Lung (tissue), 11 donors: ENCODE measurements at regions not wholly inside any gene's neighbourhood (a gene's known extent, or its start where the extent isn't known, plus 50 kb on each side); places are given as distances from the start of the nearest gene placed in this dataset.

Experiments
- ATAC-seq: fragments of 200-7000 bp; cut with Tn5 transposase; one replicate; pipeline ENCODE4 v1.9.1; 2020; ENCODE audit warnings: moderate number of reproducible peaks; ENCODE audit not compliant: insufficient read depth, low FRiP score
- DNase-seq, 3 donors: peaks; one replicate each; pipeline ENCODE4 v3.0.0-alpha.2; 2013 to 2017
- H3K27ac ChIP-seq, 2 donors: one replicate each; pipeline ENCODE4 v1.5.1; 2013; ENCODE audit warnings: mild to moderate bottlenecking in 2 of 2, moderate library complexity in 2 of 2, control low read depth in 1 of 2, inconsistent platforms in 1 of 2, low read depth in 1 of 2, low read length in 1 of 2
- H3K27me3 ChIP-seq, 3 donors: one replicate each; pipeline ENCODE4 v1.5.1; 2013; ENCODE audit warnings: low read length in 2 of 3; ENCODE audit not compliant: control insufficient read depth in 3 of 3, insufficient read depth in 3 of 3
- H3K36me3 ChIP-seq, 4 donors: one replicate each; pipeline ENCODE4 v1.5.1; 2013; ENCODE audit warnings: low read length in 4 of 4, mild to moderate bottlenecking in 1 of 4, moderate library complexity in 1 of 4; ENCODE audit not compliant: control insufficient read depth in 4 of 4, insufficient read depth in 4 of 4
- H3K4me1 ChIP-seq, 5 donors: one replicate each; pipeline ENCODE4 v1.5.1; 2013; ENCODE audit warnings: low read length in 5 of 5, mild to moderate bottlenecking in 2 of 5, moderate library complexity in 1 of 5; ENCODE audit not compliant: control insufficient read depth in 5 of 5, insufficient read depth in 5 of 5
- H3K4me3 ChIP-seq: one replicate; pipeline ENCODE4 v1.5.1; 2013; ENCODE audit warnings: mild to moderate bottlenecking, control low read depth, moderate library complexity
- H3K9ac ChIP-seq, 2 donors: one replicate each; pipeline ENCODE4 v1.5.1; 2013; ENCODE audit warnings: low read length in 2 of 2, control low read depth in 1 of 2; ENCODE audit not compliant: insufficient read depth in 1 of 2
- H3K9me3 ChIP-seq, 4 donors: one replicate each; pipeline ENCODE4 v1.5.1; 2013; ENCODE audit warnings: low read length in 3 of 4, mild to moderate bottlenecking in 1 of 4, moderate library complexity in 1 of 4; ENCODE audit not compliant: control insufficient read depth in 4 of 4, insufficient read depth in 3 of 4
- WGBS, 2 donors: extraction: QIAGEN DNeasy Blood & Tissue Kit; methylation state at CpG; one replicate each; pipeline ENCODE4 v1.1.7; 2013; 5-methylcytosine and 5-hydroxymethylcytosine counted together
- TF ChIP-seq, protein P1 (sequence below): IDR thresholded peaks from 2 replicates; pipeline ENCODE4 v1.5.1; 2012; ENCODE audit warnings: mild to moderate bottlenecking; ENCODE audit errors: control extremely low read depth, extremely low read depth
- donor health status: control.
- donor health status: control.
- donor health status: Bipolar disorder and iron deficiency.
- donor health status: healthy.
- donor health status: DM: yes; HTN: yes; CAD: no.

DNA sequence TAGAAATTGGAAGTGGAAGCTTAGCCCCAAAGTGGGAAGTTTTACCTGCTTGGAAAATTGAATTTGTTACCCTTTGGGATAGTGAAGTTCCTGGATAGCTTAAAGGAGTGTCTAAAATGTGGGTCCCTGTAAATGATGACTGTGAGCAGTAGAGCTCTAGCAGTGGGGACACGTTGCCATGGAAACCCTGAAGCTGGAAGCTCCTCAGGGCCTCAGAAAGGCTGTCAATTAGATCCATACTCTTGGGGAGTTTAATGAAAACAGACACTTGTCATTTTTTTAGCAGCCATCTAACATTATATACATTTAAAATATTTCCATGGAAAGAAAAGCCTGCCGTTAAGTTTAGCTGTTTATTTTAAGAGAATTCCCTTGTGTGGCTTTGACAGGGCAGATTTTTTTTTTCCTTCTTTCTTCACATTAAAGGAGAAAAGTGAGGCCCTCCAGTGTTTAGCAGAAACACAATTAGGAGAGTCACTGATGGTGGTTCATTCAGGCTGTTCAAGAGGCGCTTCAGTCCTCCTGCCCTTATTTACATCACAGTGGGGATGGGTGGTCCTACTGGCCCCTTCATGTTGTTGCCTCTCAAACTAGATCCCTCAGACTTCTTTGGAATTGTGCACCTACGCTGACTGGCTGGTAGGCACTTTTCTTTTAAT is 518.4 kb downstream of the CCSER2 start:
- Histone ChIP-seq H3K9ac (no peak overlapping the region), H3K27me3 (no peaks in the 10 kb centered on the region), H3K4me3 (no peak overlapping the region), H3K27ac (no peak overlapping the region), H3K4me1 (no peaks in the 10 kb centered on the region), H3K36me3 (no peaks in the 10 kb centered on the region), H3K9me3 (no peaks in the 10 kb centered on the region)
- ATAC-seq (no peak), DNase-seq (no peak)
- WGBS, 2 donors, result 77 to 83% methylated on average over 4 of the region's 4 CpGs
- TF ChIP-seq, protein P1, sequence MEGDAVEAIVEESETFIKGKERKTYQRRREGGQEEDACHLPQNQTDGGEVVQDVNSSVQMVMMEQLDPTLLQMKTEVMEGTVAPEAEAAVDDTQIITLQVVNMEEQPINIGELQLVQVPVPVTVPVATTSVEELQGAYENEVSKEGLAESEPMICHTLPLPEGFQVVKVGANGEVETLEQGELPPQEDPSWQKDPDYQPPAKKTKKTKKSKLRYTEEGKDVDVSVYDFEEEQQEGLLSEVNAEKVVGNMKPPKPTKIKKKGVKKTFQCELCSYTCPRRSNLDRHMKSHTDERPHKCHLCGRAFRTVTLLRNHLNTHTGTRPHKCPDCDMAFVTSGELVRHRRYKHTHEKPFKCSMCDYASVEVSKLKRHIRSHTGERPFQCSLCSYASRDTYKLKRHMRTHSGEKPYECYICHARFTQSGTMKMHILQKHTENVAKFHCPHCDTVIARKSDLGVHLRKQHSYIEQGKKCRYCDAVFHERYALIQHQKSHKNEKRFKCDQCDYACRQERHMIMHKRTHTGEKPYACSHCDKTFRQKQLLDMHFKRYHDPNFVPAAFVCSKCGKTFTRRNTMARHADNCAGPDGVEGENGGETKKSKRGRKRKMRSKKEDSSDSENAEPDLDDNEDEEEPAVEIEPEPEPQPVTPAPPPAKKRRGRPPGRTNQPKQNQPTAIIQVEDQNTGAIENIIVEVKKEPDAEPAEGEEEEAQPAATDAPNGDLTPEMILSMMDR, result no peak

DNA sequence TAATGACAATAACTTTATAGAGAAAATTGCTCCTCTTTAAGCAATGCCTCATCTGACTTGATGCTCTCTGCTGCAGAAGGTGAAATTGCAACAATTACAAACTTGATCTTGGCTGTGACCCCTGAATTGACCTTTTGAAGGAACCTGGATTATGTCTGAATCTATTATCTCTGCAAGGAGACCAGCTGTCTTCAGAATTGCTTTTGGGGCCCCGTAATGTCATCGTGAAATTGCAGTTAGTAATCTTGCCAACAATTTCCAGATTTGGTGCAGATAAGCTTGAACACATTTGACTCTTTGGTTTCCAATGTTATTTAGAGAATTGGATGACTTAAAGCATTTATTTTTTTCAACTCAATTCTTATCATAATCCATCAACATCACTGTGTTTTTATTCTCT is 520.6 kb downstream of the CCSER2 start:
- H3K9ac ChIP-seq, result no peak overlapping the region
- H3K4me1 ChIP-seq, result no peaks in the 10 kb centered on the region
- H3K27ac ChIP-seq, result no peak overlapping the region
- H3K9me3 ChIP-seq, result no peaks in the 10 kb centered on the region
- no peaks in the 10 kb centered on the region for H3K27me3 ChIP-seq
- WGBS, 2 donors, result 53 to 65% methylated on average over 2 of the region's 2 CpGs
- no peak overlapping the region for H3K4me3 ChIP-seq
- TF ChIP-seq, protein P1, result no peak
- ATAC-seq (no peak), DNase-seq (no peak)
- no peaks in the 10 kb centered on the region for H3K36me3 ChIP-seq

DNA sequence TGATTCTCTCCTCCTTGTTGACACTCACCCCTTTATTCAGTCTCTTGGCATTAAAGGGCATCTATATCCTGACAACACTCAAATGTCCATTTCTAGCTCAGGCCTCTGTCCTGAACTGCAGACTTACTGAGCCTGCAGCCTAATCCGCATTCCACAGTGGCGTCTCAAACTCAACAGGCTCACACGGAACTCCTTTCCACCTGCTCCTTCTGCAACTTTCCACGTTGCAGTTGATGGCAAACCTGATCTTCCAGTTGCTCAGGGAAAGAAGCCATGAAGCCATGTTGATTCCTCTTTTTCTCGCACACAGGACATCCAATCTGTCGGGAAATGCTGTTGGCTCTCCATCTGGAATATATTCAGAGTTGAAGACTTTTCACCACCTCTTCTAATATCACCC is 522.4 kb downstream of the CCSER2 start:
- no peak overlapping the region for H3K9ac ChIP-seq
- H3K9me3 ChIP-seq, result no peaks in the 10 kb centered on the region
- DNase-seq (no peak), ATAC-seq (no peak)
- TF ChIP-seq, protein P1, result no peak
- no peaks in the 10 kb centered on the region for H3K27me3 ChIP-seq
- no peaks in the 10 kb centered on the region for H3K36me3 ChIP-seq
- no peaks in the 10 kb centered on the region for H3K4me1 ChIP-seq
- H3K4me3 ChIP-seq, result no peak overlapping the region
- WGBS, 2 donors, result 86 to 87% methylated on average over 6 of the region's 6 CpGs
- H3K27ac ChIP-seq, result no peak overlapping the region

DNA sequence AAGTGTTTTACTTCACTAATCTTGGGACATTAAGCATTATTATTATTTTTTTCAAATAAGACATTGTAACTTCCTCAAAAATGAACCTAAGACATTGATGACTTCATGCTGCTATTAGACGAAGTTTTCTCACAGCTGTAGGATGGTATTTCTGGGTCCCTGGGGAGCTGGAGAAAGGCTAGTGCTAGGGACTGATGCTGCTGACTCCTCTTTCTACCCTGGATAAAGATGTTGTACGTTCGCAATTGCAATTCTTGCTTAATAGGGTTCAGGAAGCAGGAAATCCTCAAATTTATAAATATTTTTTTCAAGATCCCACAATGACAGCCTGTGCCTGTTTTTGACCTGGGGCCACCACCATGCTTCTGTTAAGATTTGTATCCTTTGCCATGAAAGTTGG is 526.0 kb downstream of the CCSER2 start:
- no peak overlapping the region for H3K9ac ChIP-seq
- no peaks in the 10 kb centered on the region for H3K9me3 ChIP-seq
- no peaks in the 10 kb centered on the region for H3K4me1 ChIP-seq
- ATAC-seq (no peak), DNase-seq (no peak)
- H3K4me3 ChIP-seq, result no peak overlapping the region
- TF ChIP-seq, protein P1, result no peak
- no peaks in the 10 kb centered on the region for H3K27me3 ChIP-seq
- no peak overlapping the region for H3K27ac ChIP-seq
- 23 to 34% methylated on average over 3 of the region's 3 CpGs for WGBS, 2 donors
- no peaks in the 10 kb centered on the region for H3K36me3 ChIP-seq
